CD1c-positive myeloid dendritic cell (primary cell): ENCODE measurements at regions not wholly inside any gene's neighbourhood (a gene's known extent, or its start where the extent isn't known, plus 50 kb on each side); places are given as distances from the start of the nearest gene placed in this dataset.
"Not testable (repeated sequence)": the region's sequence is repeated elsewhere in the genome, so short reads cannot be mapped to it uniquely, and the experiment has no call there.

ENCODE experiments used
- DNase-seq: peaks from one replicate; pipeline ENCODE4 v3.0.0-alpha.2; 2016; ENCODE audit errors: extremely low spot score

DNA sequence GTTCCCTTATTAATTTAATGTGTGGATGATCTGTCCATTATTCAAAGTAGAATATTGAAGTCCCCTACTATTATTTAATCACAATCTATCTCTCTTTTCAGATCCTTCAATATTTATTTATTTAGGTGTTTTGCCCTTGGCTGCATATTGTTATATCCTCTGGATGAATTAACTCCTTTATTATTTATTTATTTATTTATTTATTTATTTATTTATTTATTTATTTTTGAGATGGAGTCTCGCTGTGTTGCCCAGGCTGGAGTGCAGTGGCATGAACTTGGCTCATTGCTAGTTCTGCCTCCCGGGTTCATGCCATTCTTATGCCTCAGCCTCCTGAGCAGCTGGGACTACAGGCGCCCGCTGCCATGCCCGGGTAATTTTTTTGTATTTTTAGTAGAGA, 776.6 kb upstream of the NXPH2 start:
- no peak for DNase-seq

DNA sequence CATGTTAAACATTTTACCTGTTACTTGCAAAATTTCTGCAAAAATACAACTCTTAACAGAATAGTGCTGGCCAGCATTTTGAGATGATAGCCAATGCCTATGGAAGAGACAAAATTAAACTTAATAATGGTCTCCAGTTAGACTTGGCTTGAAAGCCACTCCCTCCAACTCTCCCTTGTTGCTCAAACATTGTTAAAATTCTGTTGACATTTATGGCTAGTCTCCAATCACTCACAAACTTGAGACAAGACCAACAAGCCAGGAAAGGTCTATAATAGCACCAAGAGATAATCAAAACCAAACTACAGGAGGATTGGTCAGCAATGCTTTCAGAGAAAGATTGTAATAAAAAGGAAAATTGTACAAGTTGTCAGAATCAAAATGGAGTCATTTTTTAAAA, 770.7 kb upstream of the NXPH2 start:
- DNase-seq = no peak

DNA sequence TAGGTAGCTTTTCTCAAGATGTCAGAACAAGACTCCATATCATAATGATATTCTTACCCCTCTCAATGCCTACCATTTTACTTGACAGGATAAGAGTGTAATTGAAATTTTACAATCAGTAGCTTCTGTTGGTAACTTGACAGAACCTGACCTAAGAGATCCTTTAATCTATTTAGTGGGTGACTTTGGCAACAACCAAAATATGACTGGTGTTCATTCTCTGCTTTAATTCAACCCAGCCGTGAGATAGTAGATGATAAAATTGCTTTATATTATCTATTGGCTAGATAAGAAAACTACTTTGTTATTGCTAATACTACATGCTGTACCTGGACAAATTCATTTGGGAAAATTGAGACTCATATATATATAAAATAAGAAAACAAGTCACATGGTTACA, 770.2 kb upstream of the NXPH2 start:
- DNase-seq = no peak

DNA sequence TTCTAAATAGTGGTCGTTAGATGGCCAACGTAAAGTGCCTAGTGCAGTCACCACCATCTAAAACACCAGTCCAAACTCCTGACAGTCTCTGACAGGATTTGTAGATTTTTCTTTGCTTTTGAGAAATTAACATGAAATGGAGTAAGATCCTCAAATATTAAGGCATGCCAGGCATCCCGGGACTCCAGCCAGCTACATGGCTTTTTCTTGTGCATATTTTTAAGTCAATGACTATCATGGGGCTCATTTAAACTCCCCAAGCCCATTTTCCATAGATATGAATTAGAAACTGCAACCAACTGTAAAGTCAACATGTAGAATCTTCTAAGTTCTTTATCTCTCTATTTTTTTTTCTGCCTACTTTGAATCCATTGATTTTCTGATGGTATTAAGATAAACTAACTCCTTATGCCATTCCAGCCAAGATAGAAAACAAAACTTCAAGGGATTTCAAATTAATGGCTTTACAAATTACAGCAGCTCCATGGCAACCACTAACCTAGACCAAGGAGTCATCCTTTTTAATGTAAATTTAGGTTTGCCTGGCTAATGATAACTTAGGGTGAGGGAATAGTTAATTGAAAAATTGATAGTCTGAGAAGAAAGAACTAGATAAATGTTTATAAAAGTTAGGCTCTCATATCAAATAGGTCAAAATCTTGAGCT, 764.1 kb upstream of the NXPH2 start:
- no peak for DNase-seq

DNA sequence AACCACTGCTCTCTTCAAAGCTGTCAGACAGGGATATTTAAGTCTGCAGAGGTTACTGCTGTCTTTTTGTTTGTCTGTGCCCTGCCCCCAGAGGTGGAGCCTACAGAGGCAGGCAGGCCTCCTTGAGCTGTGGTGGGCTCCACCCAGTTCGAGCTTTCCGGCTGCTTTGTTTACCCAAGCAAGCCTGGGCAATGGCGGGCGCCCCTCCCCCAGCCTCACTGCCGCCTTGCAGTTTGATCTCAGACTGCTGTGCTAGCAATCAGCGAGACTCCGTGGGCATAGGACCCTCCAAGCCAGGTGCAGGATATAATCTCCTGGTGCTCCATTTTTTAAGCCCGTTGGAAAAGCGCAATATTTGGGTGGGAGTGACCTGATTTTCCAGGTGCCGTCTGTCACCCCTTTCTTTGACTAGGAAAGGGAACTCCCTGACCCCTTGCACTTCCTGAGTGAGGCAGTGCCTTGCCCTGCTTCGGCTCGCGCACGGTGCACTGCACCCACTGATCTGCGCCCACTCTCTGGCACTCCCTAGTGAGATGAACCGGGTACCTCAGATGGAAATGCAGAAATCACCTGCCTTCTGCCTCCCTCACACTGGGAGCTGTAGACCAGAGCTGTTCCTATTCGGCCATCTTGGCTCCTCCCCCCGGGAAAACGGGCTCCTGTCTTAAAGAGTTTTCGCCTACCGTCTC, 758.3 kb upstream of the NXPH2 start:
- not testable (repeated sequence) for DNase-seq

DNA sequence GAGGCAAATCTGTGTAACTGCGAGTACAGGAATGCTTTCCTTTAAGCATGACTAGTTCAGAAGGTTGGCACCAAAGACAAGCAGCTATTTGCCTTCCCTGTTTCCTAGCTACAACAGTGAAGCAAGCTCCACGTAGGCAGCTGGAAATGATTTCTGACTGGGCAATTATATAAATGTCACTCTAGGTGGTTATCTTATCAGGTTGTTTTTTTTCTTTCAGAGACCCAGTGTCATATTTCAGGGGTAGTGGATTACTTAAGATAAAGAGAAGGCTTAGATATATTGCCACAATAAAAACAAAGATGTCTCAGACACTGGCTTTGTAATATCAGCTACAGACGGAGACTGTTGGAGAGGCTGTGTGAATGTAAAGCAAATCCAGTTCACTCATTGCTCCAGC, 748.9 kb upstream of the NXPH2 start:
- DNase-seq = no peak

DNA sequence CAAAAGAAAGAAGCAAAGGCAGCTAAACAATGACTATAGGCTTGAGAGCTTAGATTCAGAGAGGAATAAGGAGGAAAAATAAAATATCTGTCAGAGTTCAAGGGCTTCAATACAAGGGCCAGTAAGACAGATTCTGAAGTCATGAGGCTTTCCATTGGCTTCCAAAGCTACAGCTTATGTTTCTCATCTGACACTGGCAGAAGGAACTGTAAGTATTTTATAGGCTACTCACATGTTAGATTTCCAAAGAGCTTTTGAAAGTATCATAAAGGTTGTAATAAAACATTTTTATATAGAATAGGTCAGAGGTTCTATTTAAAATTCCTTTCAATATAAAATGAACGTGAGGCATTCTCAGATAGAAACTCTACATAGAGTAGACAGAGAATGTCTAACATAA, 746.6 kb upstream of the NXPH2 start:
- no peak for DNase-seq

DNA sequence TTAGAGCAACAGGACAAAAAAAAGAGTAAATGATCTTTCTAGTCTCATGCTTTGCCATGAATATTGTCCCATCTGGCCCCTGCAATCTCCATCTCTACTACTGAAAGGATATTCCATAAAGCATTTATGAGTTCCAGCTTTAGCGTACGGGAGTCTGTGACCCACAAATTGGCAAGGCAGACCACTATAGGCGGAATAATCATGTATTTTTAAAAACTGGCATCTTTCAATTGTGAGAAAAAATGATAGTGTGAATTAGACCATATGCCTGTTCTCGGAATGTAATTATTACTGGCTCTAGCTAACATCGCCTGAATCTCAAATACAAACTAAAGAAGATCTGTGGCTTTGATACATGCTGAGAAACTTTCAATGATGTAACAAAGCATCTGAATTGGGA, 738.1 kb upstream of the NXPH2 start:
- no peak for DNase-seq

DNA sequence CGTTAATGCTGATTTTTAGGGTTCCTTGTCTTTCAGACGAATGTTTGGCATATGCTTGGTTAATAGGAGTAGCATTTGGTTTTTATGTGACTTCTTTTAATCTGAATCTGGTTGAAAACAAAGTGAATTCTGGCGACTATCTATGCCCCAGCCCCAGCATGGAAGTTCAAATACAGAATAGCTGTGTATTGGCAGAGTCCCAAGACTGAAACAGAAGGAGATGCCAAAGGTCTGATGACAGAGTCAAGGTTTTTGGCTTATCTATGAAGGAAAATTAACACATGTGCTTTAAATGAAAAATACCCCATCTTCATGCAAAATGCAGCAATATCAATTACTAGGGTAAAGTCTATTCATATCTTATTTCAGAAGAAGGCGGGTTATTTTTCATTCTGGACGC, 734.8 kb upstream of the NXPH2 start:
- no peak for DNase-seq

DNA sequence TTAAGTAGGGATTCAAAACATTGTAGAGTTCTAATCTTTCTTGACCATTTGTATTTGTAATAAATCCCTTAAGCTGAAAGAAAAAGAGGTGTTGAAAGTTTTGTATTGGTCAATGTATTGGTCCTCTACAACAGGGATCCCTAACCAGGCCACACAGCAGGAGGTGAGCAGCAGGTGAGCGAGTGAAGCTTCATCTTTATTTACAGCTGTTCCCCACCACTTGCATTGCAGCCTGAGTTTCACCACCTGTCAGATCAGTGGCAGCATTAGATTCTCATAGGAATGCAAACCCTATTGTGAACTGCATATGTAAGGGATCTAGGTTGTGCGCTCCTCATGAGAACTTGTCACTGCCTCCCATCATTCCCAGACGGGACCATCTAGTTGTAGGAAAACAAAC, 715.7 kb upstream of the NXPH2 start:
- DNase-seq = no peak

DNA sequence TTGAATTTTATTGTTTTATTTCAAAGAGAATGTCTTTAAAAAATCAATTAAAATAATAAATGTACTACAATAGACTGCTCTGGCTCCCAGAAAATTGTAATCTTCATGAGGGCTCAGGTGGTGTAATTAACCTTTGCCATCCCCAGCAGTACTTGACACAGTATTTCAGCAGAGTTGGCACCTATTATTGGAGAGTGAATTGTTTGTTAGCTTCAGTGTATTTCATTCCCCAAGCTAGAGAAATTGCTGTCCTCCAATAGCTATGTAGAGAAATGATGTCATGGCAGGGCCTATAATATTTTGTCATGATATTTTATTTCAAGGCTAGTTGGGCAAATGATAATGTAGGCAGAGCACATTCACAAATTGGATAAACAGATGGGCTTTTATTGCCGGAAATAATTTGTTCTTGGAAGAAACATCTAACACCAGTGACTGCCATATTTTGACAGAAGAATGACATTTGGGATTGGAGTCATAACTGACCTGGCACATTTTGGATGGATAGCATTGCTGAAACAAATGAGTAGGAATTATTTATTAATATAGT, 712.0 kb upstream of the NXPH2 start:
- no peak for DNase-seq

DNA sequence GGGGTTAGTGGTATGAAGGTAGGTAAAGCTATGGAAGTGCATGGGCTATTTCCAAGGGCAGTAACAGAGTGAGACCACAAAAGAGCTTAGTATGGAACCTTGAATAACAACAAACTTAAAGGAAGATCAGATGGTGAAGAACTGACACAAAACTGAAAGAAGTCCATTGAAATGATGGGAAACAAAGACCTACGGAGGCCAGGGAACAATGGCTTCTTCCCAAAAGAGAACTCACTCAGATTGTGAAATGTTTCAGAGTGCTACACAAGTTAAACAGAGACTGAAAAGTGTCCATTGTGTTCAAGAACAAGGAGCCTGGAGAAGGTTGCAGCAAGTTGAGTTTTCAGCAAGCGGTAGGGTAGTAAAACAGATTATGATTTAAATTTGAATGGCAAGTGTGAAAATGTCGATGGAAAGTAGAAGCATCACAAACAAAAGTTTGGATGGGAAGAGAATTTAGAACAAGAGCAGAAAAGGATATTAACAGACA, 700.0 kb upstream of the NXPH2 start:
- DNase-seq = no peak

DNA sequence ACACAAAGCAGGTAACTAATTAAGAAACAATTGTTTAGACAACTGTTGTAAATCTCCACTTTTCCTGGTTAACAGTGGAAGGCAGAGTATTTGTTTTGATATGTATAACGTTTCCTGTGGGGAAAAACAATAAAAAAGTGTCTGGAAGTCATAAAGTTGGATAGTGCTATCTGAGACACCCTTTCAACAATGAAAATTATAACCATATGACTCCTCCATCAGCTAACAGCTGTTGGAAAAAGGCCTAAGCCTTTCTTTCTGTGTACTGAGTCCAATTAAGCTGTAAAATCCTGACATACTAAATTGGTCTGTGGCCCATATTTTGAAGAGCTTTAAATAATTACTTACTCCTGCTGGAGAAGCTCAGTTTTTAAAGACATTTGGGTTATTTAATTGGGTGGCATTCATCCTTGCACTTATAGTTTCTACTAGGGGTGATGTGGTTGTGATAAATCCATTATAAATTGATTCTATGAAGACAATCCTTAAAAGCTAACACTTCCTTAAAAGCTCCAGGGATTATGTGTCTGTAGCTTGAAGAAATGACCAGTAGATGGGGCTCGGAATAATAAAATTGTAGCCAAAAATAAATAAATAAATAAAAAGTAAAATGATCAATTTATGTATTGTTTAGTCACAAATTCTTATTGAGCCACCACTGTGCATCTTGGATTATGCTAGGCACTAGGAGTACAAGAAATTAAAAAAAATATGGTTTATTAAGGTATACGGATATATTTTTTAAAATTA, 698.1 kb upstream of the NXPH2 start:
- DNase-seq = no peak

DNA sequence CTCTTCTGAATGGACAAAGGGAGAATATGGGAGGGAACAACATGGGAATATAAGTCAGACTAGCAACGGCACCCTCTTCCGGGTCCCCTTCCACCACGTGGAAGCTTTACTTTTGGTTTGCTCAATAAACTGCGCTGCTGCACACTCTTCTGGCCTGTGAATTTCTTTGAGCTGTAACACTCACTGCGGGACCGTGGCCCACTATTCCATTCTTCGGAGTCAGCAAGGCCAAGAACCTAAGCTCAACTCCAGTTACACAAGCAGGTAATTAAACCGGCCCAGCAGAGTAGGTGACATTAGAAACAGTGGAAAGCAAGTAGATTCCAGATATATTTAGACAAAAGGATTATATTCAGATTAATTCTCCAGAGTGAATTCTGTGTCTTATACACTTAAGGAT, 697.4 kb upstream of the NXPH2 start:
- no peak for DNase-seq

DNA sequence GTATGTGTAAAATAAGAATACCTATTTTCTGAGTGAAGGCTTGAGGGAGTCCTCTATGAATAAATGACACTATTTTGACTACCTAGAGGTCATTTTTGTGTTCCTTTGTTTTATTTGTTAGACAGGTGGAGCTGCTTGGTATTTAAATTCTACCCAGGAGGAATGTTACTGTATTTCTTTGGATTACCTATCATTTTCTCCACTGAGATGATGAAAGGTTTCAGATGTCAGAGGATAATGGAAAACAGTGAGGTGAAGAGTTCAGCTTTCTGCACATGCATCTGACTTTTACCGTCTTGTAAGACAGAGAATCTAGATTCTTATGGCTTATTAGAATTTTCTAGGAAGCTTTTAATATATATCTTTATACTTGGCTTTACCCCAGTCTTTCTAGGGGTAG, 689.8 kb upstream of the NXPH2 start:
- no peak for DNase-seq

DNA sequence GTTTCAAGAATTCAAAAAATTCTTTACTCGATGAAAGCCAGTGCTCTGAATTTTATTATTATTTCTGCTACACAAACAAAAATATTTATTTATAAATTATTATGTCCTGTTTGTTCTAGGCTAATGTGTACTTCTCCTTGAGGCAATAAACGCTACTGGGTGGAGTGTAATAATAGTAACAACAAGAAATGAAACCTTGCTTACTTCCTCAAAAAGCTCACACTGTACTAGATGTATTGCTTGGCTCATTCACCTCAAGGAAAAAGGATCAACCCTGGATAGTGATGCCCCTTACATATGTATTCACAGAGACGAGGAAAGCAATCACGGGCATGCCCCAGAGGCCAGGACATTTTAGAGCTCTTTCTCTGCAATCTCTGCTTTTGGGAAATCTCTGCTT, 685.6 kb upstream of the NXPH2 start:
- peak; percentile 3 for DNase-seq

DNA sequence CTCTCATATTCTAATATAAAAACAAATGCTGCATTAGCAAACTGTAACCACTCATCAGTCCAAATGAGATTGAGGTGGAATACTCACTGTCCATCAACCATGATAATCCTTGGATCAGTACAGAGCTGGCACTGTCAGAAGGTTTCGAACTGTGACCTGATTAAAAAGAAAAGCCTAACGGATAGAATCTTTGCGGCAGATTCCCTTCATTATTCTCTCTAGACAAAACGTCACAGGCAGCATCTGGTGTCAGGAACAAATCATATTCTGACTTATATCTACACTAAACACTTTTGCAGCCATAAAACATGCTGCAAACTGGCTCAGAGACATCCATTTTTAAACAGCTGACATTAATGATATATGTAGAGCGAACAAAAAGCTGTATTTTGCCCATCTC, 677.7 kb upstream of the NXPH2 start:
- no peak for DNase-seq

DNA sequence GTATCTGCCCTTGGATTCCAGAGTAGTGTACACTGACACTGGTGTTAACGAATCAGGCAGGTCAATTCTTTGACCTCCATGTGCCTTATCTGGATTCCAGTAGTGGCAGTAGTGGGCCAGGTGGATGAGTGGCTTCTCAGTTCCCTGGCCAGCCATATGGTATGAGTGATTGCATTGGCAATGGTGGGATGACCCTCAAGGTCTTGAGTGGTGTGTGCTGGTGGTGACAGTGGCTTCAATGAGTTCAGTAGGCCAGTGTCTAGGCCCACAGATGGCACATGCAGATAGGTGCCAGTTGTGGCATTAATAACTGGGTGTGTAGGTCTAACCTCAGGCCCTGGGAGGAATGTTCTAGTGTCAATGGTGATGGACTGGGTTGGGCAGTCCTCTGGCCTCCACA, 674.1 kb upstream of the NXPH2 start:
- no peak for DNase-seq

DNA sequence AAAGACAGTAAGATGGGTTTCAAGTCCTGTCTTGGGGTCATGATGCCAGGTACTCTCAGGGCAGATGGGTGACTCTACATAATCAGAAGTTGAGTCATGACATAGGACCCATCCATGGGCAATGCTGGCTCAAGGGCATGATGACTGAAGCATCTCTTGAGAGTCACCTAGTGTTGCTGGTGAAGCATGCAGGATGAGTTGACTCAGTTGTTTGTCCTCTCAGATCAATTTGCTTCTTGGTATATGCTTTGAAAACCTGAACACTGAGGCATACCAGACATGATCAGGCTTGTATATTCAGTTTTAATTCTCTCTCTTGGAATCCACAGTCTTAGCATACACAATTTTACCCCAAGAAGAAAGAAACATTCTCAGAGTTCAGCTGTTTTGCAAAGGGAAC, 658.9 kb upstream of the NXPH2 start:
- no peak for DNase-seq

DNA sequence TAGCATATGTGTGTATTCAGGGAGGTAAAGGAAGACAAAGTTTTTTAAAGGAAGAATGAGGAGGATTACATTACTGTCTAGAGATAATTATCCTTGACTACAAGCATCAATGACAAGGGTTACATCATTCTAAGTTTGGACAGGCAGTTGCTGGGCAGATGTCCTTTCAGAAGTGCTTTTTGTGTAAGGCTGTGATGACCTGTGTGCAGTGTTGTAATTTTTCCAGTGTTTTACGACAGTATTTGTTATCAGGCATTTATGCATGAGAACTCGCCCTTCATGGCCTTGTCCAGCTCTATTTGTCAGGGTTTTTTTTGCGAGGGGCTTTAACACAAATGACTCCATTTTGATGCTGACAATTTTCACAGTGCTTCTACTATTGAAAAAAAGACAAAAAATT, 658.3 kb upstream of the NXPH2 start:
- DNase-seq = no peak

DNA sequence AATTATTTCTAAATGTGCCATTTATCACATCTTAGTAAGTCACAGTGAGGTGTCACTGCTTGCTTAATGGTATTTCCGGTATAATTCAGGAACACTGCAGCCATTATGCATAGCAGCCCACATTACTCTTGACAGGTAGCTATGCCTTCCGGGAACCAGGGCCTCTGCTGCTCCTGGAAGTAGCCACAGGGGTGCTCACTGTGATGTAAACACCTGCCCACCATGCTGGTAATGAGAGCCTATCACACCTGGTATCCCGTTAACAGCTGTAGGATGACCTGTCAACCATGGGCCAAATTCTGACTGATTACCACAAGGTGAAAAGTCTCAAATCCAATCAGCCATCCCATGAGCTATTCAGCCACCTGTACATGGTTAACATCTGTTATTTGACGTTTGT, 647.0 kb upstream of the NXPH2 start:
- DNase-seq = no peak

DNA sequence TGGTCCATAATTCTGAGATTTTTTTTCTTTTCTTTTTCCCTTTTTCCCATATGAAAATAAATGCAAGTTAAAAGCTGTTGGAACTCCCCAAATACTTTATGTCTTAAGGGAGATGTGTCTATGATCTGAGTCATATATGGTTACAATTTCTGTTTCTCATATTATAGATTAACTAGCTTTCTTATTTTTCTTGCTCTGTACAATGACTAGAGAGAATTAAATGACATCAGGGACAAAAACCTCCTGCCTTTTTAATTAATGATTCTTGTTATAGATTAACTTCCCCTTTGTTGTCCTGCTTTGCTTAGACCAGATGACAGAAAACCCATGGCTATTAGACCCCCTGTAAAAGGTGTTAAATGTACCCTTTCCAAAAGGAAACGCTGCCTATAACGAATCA, 643.9 kb upstream of the NXPH2 start:
- DNase-seq = no peak

DNA sequence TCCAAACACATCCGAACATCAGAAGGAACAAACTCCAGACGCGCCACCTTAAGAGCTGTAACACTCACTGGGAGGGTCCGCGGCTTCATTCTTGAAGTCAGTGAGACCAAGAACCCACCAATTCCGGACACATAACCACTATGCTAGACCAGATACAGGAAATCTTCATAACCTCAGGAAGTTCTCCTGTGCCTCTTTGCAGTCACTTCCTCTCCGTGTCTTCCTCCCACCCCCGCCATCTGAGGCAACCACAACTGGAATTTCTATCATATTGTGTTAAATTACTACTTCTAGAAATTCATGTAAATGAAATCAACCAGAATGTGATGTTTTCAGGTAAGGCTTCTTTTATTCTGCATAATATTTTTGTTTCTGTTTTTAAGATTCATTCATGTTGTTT, 631.0 kb upstream of the NXPH2 start:
- no peak for DNase-seq
